ENCODE measurements at regions not wholly inside any gene's neighbourhood (a gene's known extent, or its start where the extent isn't known, plus 50 kb on each side); places are given as distances from the start of the nearest gene placed in this dataset.

GRCh38 chr12:39102474-39103209 lies 197.3 kb upstream of the CPNE8 start:
- no peaks in the 10 kb centered on the region for H3K79me2 ChIP-seq (ENCODE audit: control insufficient read depth, insufficient read depth, low read length)
- H3K4me3 ChIP-seq = no peak overlapping the region
- BruUV-seq (replicated peaks) = no TSS peak
- in situ Hi-C loops (cut with MboI) = loop anchor here (5.0 to 25.0 kb wide), 2 partner anchors 765 to 965 kb away; no protein-coding TSS in a partner anchor
- no peaks in the 10 kb centered on the region for H3K27me3 ChIP-seq (ENCODE audit: control insufficient read depth in 2 of 2, insufficient read depth in 2 of 2, low read length in 2 of 2)
- 0% methylated on average over 3 of the region's 3 CpGs for WGBS (ENCODE audit: insufficient coverage, low coverage, missing lambda C conversion rate)
- H3K4me2 ChIP-seq (ENCODE audit: insufficient read depth, low read length) = no peak overlapping the region
- ChIA-PET POLR2A (no interaction called here), CTCF (ENCODE audit: low intra/inter-chr PET ratio) (interaction anchor here (0.6 to 0.7 kb wide), 2 partner anchors 178 to 182 kb away, joined by 3 to 7 read pairs; no protein-coding TSS in a partner anchor)
- FAIRE-seq (no peak), ATAC-seq (no peak), DNase-seq (ENCODE audit: extremely low read depth in 1 of 4, low spot score in 3 of 4) (no peak)
- no peaks in the 10 kb centered on the region for H3K9me1 ChIP-seq (ENCODE audit: control insufficient read depth, insufficient read depth, low read length)
- H2AFZ ChIP-seq (ENCODE audit: low read depth, low read length) = no peak overlapping the region
- H4K20me1 ChIP-seq (replicated peaks; ENCODE audit: control insufficient read depth, insufficient read depth, low read length) = no peaks in the 10 kb centered on the region
- no peaks in the 10 kb centered on the region for H3K9me3 ChIP-seq (replicated peaks; ENCODE audit: control insufficient read depth, insufficient read depth, low read depth, low read length)
- TF ChIP-seq MGA (IDR thresholded peaks at IDR 0.05) = no peak
- TF ChIP-seq BDP1 (IDR thresholded peaks at IDR 0.05; ENCODE audit: insufficient read depth, insufficient read length) = no peak
- no peak for TF ChIP-seq RUNX1 (IDR thresholded peaks at IDR 0.05; ENCODE audit: low read depth)
- no peak for TF ChIP-seq PBX2 (CRISPR knock-in tag; IDR thresholded peaks at IDR 0.05; ENCODE audit: low read depth)
- TF ChIP-seq PBX2 (tag; conservative IDR thresholded peaks at IDR 0.05; ENCODE audit: low read depth) = no peak
- no peak for TF ChIP-seq PHTF2 (CRISPR knock-in tag; IDR thresholded peaks at IDR 0.05)
- H3K4me1 ChIP-seq (replicated peaks in 1 of 2; ENCODE audit: control insufficient read depth in 2 of 2, insufficient read depth in 2 of 2, low read length in 2 of 2) = no peaks in the 10 kb centered on the region
- H3K27ac ChIP-seq (ENCODE audit: extremely low read depth, low read depth, low read length) = no peak overlapping the region
- H3K36me3 ChIP-seq (ENCODE audit: control insufficient read depth, insufficient read depth, low read length) = no peaks in the 10 kb centered on the region
- intact Hi-C loops (cut with micrococcal nuclease) = loop anchor here (1.0 to 5.0 kb wide), 3 partner anchors 181 to 965 kb away; no protein-coding TSS in a partner anchor
- no peak overlapping the region for H3K9ac ChIP-seq (ENCODE audit: insufficient read depth in 1 of 2, low read depth in 2 of 2, low read length in 2 of 2)

Measured in K562 (cell line).